Stimulated activated CD4-positive, alpha-beta T cell treated with anti-CD3 and anti-CD28 coated beads, Interleukin-1b, Interleukin-23, amount 100 ng/mL, for 4 hours (primary cell): ENCODE measurements at regions not wholly inside any gene's neighbourhood (a gene's known extent, or its start where the extent isn't known, plus 50 kb on each side); places are given as distances from the start of the nearest gene placed in this dataset.

Experiments
- DNase-seq, 2 donors: peaks; one replicate each; pipeline ENCODE4 v3.0.0-alpha.2; 2020; ENCODE audit warnings: low read depth in 2 of 2

GRCh38 chr12:12016284-12017100, 54.2 kb upstream of the BCL2L14 start:
- DNase-seq, result no peak

GRCh38 chr12:12017135-12017581, 53.6 kb upstream of the BCL2L14 start:
- DNase-seq, result no peak

GRCh38 chr12:12017798-12018197, 52.9 kb upstream of the BCL2L14 start:
- no peak for DNase-seq

GRCh38 chr12:12018454-12018853, 52.3 kb upstream of the BCL2L14 start:
- no peak for DNase-seq

- no peak for DNase-seq
Measured at GRCh38 chr12:12019881-12020280, 50.9 kb upstream of the BCL2L14 start.

GRCh38 chr12:12020762-12021161, 50.0 kb upstream of the BCL2L14 start:
- no peak for DNase-seq
